HG03457 (cell line): ENCODE measurements at regions not wholly inside any gene's neighbourhood (a gene's known extent, or its start where the extent isn't known, plus 50 kb on each side); places are given as distances from the start of the nearest gene placed in this dataset.
"Not testable (repeated sequence)": the region's sequence is repeated elsewhere in the genome, so short reads cannot be mapped to it uniquely, and the experiment has no call there.

Experiments used
- ATAC-seq: cut with Tn5 transposase; IDR thresholded peaks from one replicate; pipeline ENCODE4 v1.9.1; 2021; ENCODE audit warnings: moderate number of reproducible peaks; ENCODE audit not compliant: unreplicated experiment

DNA sequence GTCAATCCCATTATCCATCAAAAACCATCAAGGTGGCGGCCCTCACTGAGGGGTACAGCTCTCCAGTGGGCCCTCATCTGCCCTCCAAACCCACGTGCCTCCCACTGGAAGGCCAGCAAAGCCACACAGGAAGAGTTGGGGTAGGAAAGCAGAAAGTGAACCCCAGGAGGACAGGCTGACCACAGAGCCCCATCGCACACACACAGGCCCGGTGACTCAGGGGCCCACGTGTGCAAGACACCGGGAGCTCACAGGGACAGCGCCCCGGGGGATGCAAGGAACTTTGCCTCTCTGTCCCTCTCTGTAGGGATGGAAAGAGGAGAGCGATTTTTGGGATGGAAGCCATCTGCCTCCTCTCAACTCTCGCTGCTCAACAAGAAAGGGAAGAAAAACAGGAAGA is 85.0 kb upstream of the FRG2C start:
- not testable (repeated sequence) for ATAC-seq

GRCh38 chr3:75579536-75579935 is 84.6 kb upstream of the FRG2C start:
- ATAC-seq: not testable (repeated sequence)

DNA sequence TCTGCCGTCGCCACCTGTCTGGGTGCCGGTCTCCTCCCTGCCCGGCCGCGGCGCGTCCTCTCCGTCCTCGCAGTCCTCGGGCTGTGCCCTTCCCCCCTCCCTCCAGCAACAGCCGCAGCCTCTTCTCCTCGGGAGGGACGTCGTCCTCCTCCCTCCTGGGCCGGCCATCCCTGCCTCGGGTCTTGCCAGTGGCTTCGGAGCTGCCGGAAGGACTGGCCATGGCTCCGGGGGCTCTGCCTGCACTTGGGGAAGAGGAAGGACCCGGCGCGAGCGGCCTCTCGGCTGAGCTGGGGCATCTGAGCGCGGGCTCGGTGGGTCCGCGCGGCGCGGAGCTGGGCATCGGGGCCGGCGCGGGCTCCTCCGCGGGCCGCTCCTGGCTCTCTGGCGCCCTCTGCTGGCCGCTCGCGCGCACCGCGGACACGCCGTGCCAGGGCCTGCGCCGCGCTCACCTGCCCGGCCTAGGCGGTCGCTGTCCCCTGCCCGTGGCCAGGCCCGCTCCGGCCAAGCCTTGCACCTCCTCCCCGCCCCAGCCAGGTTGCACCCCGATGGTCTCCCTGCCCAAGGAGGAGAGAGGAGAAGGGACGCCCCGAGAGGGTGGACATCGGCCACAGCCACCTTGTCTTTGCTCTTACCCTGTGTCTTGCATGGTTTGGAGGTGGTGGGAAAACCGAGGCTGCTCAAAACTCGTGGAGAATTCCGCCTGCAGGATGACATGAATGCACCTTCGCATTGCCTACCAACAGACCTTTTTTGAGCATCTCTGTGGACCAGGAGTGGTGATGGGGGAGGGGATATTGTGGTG is 83.9 kb upstream of the FRG2C start:
- not testable (repeated sequence) for ATAC-seq

DNA sequence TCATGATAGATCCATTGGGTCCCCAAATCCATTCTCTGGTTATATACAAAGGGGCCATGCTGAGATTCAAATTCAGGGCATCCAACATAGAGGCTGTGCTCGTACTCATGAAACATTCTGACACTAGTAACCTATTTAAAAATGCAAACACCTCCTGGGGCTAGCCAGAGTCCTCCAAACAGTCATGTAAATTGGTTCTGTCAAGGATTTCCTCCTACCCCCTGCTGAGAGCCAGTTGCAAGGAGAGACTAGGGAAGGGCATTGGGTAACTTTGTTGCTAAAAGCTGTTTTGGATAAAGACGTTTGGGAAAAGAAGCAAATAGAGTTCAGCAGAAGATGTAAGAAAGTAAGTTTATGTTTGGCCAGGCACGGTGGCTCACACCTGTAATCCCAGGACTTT is 81.6 kb upstream of the FRG2C start:
- not testable (repeated sequence) for ATAC-seq

GRCh38 chr3:75583116-75583515 is 81.0 kb upstream of the FRG2C start:
- not testable (repeated sequence) for ATAC-seq

GRCh38 chr3:75587695-75588094 is 76.4 kb upstream of the FRG2C start:
- not testable (repeated sequence) for ATAC-seq

DNA sequence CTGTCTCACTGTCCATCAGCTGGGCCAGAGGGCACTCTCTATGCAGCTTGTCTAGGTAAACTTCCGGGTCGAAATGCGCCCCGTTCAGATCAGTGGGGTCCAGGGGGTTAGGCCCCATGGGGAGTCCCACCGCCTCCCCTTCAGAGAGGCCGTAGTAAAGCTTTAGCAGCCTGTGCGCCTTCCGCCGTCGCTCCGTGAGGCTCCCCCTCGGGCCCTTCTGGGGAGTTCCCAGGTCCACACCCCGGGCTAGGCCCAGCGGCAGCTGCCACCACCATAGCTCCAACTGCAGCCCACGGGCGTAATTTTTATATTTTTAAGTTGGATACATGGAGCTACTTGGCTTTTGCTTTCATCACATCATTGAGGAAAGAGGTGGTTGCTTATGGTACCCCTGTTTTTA is 73.7 kb upstream of the FRG2C start:
- not testable (repeated sequence) for ATAC-seq

DNA sequence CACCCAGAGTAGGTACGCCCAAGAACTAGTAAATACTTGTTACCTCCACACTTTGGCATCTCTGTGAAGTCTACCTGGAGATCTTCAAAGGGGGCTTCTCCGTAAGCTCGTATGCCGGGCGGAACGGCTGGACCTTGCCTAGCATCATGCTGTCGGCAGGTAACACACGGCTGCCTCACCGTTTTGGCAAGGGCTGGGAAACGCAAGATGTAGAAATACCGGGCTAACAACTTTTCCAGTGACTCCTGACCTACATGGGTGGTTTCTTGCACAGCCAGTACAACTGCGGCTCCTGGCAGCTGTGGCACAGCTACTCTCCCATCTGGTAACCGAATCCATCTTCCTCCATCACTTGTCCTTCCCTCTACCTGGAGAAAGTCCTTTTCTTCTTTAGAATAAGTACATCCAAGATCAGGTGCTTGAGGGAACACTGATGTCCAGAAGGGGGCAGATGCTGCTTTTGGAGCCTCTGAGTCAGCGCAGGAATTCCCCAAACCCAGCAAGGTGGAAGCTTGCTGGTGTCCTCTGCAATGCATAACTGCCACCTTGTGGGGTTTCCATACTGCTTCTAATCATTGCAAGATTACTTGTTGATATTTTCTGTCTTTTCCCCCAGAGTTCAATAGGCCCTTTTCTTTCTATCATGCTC is 59.7 kb upstream of the FRG2C start:
- not testable (repeated sequence) for ATAC-seq

DNA sequence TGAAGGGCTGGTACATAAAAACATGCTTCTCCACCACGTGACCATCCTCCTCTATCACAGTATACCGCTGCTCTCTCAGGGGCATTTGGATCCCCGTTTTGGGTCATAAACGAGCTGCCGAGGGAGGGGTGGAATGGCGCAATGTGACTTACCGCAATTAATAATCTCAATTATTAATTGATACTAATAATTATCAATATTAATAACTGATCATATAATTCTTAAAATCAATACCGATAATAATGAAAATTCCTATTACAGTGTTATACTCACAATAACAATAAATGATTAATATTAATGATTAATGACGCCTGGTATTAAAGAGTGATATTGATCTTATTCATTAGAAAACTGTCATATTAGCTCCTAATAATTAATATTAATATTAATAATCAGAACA is 56.1 kb upstream of the FRG2C start:
- not testable (repeated sequence) for ATAC-seq

- not testable (repeated sequence) for ATAC-seq
These were observed 54.5 kb upstream of the FRG2C start for GRCh38 chr3:75609598-75609997.

DNA sequence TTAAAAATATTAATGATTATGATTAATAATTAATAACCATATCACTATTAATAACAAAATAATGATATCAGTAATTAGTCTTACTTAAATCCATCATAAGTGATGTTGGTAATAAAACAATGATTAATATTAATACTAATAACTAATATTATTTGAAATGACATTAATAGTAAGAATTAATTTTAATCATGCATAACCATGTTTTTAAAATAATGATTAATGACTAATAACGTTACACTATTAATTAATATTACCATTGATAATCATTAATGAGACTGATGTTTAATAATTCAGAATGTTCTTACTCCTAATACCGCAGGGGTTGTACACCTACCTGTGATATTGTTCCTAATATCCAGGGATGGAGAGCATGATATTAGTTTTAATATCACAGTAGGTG is 53.4 kb upstream of the FRG2C start:
- no peak for ATAC-seq

DNA sequence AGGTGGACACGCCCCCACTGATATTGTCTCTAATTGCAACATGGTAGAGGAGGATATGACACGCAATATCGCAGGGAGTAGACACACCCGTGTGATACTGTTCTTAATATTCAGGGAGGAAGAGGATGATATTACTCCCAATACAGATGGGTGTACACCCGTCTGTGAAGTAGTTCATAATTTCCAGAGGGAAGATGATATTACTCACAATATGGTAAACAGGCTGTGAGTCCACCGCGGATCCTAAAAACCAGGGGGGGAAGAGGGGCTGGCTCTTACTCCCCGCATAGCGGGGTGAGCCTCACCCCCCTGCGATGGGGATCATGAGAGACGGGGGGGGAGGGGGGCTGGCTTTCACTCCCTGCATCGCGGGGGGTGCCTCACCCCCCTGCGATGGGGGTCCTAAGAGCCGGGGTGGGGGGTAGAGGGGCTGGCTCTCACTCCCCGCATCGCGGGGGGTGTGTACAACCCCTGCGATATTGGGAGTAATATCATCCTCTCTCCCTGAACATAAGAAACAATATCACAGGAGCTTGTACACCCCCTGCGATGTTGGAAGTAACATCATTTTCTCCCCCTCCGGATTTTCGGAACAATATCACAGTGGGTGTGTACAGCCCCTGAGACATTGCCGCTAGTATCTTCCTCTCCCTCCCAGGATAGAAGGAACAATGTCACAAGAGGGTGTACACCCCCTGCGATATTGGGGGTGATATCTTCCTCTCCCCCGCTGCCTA is 52.2 kb upstream of the FRG2C start:
- not testable (repeated sequence) for ATAC-seq
